Osteocyte (in vitro differentiated cells): ENCODE measurements at regions not wholly inside any gene's neighbourhood (a gene's known extent, or its start where the extent isn't known, plus 50 kb on each side); places are given as distances from the start of the nearest gene placed in this dataset.

ENCODE experiments used
- DNase-seq: peaks from one replicate; pipeline ENCODE4 v3.0.0; 2021; ENCODE audit warnings: mixed read lengths; ENCODE audit not compliant: unreplicated experiment; ENCODE audit errors: extremely low spot score
- H3K27ac Mint-ChIP-seq: one replicate; pipeline ENCODE4 v1.8.0; 2021; ENCODE audit warnings: mild to moderate bottlenecking, mixed read lengths; ENCODE audit not compliant: unreplicated experiment
- H3K27me3 Mint-ChIP-seq: one replicate; pipeline ENCODE4 v1.8.0; 2021; ENCODE audit warnings: mixed read lengths; ENCODE audit not compliant: unreplicated experiment
- H3K36me3 Mint-ChIP-seq: one replicate; pipeline ENCODE4 v1.8.0; 2021; ENCODE audit warnings: mixed read lengths; ENCODE audit not compliant: unreplicated experiment
- H3K4me1 Mint-ChIP-seq: one replicate; pipeline ENCODE4 v1.8.0; 2021; ENCODE audit warnings: mixed read lengths; ENCODE audit not compliant: unreplicated experiment
- H3K4me3 Mint-ChIP-seq: one replicate; pipeline ENCODE4 v1.8.0; 2021; ENCODE audit warnings: mild to moderate bottlenecking, moderate library complexity, mixed read lengths; ENCODE audit not compliant: unreplicated experiment
- H3K9me3 Mint-ChIP-seq: one replicate; pipeline ENCODE4 v1.8.0; 2021; ENCODE audit warnings: mixed read lengths; ENCODE audit not compliant: unreplicated experiment
- CTCF ChIP-seq: fragments of 200-600 bp; sonication (generic); IDR thresholded peaks from 2 replicates; pipeline ENCODE4 v1.5.0; 2021; ENCODE audit warnings: antibody characterized with exemption, mild to moderate bottlenecking, moderate library complexity

GRCh38 chr9:28620011-28620410 is 1046.7 kb upstream of the C9orf72 start:
- H3K9me3 Mint-ChIP-seq: peaks cover 8% of the 10 kb centered on the region
- TF ChIP-seq CTCF: no peak
- H3K27ac Mint-ChIP-seq: no peak overlapping the region
- H3K4me1 Mint-ChIP-seq: no peaks in the 10 kb centered on the region
- H3K4me3 Mint-ChIP-seq: no peak overlapping the region
- no peak for DNase-seq
- H3K27me3 Mint-ChIP-seq: no peaks in the 10 kb centered on the region
- no peaks in the 10 kb centered on the region for H3K36me3 Mint-ChIP-seq

DNA sequence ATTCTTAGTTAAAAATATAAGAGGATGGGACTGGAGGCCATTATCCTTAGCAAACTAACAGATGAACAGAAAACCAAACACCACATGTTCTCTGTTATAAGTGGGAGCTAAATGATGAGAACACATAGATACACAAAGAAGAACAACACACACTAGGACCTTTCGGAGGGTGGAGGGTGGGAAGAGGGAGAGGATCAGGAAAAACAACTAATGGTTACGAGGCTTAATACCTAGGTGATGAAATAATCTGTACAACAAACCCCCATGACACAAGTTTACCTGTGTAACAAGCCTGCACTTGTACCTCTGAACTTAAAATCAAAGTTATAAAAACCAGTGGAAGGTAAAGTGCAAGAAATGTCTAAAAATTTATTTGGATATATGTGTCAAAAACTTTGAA is 1047.4 kb upstream of the C9orf72 start:
- H3K9me3 Mint-ChIP-seq: peaks cover 8% of the 10 kb centered on the region

GRCh38 chr9:28624771-28625170 is 1051.5 kb upstream of the C9orf72 start:
- no peak overlapping the region for H3K4me3 Mint-ChIP-seq
- no peaks in the 10 kb centered on the region for H3K27me3 Mint-ChIP-seq
- H3K4me1 Mint-ChIP-seq: no peaks in the 10 kb centered on the region
- peaks cover 8% of the 10 kb centered on the region for H3K9me3 Mint-ChIP-seq
- no peak for TF ChIP-seq CTCF
- DNase-seq: no peak
- H3K27ac Mint-ChIP-seq: no peak overlapping the region
- H3K36me3 Mint-ChIP-seq: no peaks in the 10 kb centered on the region

More for the DNA sequence above, 1047.4 kb upstream of the C9orf72 start:
- no peak overlapping the region for H3K4me3 Mint-ChIP-seq
- TF ChIP-seq CTCF: no peak
- no peaks in the 10 kb centered on the region for H3K36me3 Mint-ChIP-seq
- no peaks in the 10 kb centered on the region for H3K27me3 Mint-ChIP-seq
- no peak for DNase-seq
- no peak overlapping the region for H3K27ac Mint-ChIP-seq
- H3K4me1 Mint-ChIP-seq: no peaks in the 10 kb centered on the region

DNA sequence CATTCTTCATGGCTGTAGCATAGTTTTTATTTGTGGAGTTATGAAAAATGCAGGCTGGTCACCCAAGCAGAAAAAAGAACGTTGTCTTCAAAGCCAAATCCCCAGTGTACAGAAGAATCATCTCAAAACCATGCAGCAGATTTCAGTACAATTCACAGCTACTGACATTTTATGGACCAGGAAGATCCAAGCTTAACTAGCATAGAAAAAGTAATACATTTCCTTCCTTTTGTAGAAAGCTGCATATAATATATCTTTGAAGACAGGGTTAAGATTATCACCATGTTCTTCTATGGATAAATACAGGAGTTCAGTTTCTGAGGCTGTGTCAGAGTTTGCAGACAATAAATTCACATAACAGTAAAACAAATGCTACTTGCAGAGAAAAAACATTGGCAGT is 1054.8 kb upstream of the C9orf72 start:
- TF ChIP-seq CTCF: no peak
- peaks cover 14% of the 10 kb centered on the region for H3K9me3 Mint-ChIP-seq
- no peaks in the 10 kb centered on the region for H3K36me3 Mint-ChIP-seq
- no peak overlapping the region for H3K27ac Mint-ChIP-seq
- no peaks in the 10 kb centered on the region for H3K27me3 Mint-ChIP-seq
- no peaks in the 10 kb centered on the region for H3K4me1 Mint-ChIP-seq
- DNase-seq: no peak
- no peak overlapping the region for H3K4me3 Mint-ChIP-seq

DNA sequence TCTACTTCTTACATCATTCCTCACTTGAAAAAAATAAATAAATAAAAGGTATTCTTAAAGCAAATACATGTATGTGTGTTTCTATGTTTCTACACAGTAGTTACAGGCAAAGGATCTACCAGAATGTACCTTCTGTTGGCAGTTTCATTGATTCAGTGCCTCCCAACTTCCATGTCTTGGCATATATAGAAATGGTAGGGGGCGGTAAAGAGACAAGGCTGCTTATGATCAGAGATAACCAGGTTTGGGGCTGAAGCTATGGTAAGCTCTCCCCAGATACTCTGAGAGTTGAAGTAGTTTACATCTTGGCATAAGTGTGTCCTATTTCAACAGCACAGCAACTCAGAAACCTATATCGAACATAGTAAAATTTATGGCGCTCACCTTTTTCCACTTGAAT is 1075.4 kb upstream of the C9orf72 start:
- no peak for DNase-seq
- Mint-ChIP-seq H3K27ac (no peak overlapping the region), H3K27me3 (no peaks in the 10 kb centered on the region), H3K9me3 (peaks cover 7% of the 10 kb centered on the region), H3K36me3 (no peaks in the 10 kb centered on the region), H3K4me3 (no peak overlapping the region), H3K4me1 (no peaks in the 10 kb centered on the region)
- TF ChIP-seq CTCF: no peak
